Stimulated activated CD4-positive, alpha-beta T cell treated with anti-CD3 and anti-CD28 coated beads, Interleukin-15, amount 100 ng/mL, for 48 hours (primary cell): ENCODE measurements at regions not wholly inside any gene's neighbourhood (a gene's known extent, or its start where the extent isn't known, plus 50 kb on each side); places are given as distances from the start of the nearest gene placed in this dataset.

Source experiments
- DNase-seq, 2 donors: peaks; one replicate each; pipeline ENCODE4 v3.0.0-alpha.2; 2020; ENCODE audit warnings: low read depth in 2 of 2

DNA sequence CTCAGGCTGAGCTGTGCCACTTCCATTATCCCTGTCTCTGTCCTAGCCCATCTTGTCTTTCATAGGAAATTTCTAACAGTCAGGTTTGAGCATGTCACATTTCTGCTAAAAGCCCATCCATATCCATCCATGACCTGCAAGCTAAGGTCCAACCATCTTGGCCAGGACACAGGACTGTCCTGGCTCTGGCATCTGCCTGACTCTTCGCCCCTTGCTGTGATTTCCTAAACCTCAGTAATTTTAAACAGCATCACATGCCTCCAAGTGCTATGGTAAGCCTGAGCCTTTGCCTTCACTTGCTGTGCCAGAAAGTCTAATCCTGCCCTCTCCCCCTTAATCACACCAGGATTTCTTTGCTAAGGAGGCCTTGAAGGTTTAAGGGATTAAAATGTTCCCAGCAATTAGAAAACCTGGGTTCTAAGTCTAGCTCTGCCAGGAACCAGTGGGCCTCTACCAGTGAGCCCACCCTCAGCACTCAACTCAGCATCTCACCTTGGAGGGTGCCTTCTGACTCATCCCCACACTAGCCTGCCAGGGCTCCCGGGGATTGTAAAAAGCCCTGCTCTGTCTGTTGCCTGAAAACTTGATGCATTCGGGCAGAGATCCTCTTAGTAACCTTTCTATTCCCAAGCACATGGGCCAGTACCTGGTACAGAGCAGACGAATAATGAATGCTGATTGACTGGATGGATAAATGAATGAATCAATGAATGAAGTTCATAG is 411.0 kb downstream of the LRATD1 start:
- DNase-seq, result no peak

DNA sequence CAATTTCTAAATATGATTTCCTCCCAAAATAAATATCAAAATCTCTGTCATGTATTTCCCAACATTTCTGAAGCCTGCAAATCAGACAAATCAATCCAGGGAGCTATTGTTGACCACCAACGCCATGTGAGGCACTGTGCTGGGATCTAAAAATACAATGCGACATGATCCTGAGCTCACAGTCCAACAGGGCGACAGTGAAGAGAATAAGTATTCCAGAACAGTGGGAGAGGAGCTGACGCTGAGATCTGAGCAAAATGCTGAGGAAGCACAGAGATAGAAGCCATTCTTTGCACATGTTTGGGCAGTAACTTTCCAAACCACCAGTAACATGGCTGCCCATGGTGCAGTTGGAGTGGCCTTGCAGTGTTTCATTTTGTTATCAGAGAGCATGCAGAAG is 412.5 kb downstream of the LRATD1 start:
- DNase-seq, result no peak

DNA sequence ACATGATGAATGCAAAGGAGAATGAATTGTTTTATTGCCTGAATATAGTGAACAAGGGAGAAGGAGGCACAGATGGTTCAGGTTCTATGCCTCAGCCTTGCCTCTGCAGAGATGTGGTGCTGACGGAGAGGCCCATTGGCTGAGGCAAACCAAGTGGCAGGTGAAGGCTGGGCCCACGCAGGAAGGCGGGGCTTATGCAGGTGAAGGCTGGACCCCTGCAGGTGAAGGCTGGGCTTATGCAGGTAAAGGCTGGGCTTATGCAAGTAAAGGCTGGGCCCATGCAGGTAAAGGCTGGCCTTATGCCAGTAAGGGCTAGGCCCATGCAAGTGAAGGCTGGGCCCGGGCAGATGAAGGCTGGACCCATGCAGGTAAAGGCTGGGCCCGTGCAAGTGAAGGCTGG is 414.7 kb downstream of the LRATD1 start:
- DNase-seq, result no peak

GRCh38 chr2:15048000-15048399 is 415.5 kb downstream of the LRATD1 start:
- DNase-seq, result no peak

DNA sequence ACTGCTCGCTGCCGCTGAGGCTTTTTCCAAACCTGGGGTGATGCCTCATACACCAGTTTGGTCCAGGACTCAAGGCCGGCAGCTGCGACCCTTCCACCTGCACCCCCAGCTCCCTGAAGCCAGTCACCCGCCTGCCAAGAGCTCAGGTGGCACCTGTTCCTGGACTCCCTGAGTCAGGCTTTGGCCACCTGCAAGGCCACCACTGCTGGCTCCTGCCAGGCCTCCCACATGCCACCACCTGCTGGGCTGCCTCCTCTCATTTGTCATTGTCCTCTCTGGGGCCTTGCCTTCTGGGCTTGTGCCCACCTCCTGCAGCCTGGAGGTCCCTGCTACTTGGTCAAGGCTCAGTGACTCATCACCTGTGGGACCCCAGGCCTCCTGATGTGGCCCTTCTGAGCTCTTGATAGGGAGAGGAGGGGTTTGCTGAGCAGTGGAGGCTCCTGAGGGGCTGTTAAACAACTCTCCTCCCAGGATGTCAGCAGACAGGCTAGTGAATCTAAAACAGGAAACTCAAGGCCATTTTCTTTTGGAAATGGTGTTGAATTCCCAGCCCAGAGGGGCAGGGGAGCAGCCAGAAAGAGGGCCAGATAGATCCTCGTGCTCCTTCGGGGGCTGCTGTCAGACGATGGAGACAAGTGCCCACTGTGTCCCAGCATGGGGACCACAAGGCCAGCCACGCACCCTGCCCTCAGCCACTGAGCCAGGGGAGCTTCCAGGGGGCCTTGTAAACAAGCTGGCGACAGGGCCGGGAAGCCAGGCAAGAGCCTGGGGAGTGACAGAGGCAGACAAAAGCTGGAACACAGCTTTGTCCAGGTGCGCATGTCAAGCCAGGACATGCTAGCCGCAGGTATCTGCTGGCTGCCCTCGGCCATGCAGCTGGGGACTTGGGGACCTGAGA is 416.8 kb downstream of the LRATD1 start:
- DNase-seq, result no peak

- no peak for DNase-seq
These were observed 418.0 kb downstream of the LRATD1 start for GRCh38 chr2:15050483-15050882.

GRCh38 chr2:15053542-15053941 is 421.0 kb downstream of the LRATD1 start:
- no peak for DNase-seq

- no peak for DNase-seq
These were observed 425.7 kb downstream of the LRATD1 start for GRCh38 chr2:15058015-15058720.

DNA sequence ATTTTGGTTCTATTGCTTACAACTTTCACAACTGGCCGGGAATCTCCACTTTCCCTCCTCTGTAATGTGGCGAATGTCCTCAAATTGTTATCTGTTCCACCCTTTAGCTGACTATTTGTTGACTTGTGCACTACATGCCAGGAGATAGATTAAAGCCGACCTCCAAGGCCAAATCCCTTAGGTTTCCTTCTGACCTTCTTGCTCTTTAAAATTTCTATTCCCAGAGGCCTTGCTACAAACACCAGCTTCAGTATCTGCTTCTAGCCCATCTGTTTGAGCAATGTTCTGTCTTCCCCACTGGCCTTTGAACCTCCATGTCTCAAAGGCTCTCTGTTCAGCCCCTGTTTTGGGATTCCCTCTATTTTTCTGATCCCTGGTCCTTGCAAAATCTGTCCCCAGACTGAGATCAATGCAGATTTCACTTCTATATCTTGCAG is 426.2 kb downstream of the LRATD1 start:
- no peak for DNase-seq

GRCh38 chr2:15059870-15060512 is 427.5 kb downstream of the LRATD1 start:
- DNase-seq, result no peak

GRCh38 chr2:15061268-15061667 is 428.8 kb downstream of the LRATD1 start:
- no peak for DNase-seq

DNA sequence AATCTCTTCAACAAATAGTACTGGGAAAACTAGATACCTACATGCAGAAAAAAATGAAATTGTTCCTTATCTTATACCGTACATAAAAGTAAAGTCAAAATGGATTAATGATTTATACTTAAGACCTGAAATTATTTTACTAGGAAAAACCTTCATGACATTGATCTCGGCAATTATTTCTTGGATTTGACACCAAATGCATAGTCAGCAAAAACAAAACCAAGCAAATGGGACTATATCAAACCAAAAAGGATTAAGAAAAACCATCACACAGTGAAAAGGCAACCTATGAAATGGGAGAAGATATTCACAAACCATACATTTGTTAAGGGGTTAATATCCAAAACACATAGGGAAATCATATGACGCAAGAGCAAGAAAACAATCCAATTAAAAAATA is 433.6 kb downstream of the LRATD1 start:
- DNase-seq, result no peak

DNA sequence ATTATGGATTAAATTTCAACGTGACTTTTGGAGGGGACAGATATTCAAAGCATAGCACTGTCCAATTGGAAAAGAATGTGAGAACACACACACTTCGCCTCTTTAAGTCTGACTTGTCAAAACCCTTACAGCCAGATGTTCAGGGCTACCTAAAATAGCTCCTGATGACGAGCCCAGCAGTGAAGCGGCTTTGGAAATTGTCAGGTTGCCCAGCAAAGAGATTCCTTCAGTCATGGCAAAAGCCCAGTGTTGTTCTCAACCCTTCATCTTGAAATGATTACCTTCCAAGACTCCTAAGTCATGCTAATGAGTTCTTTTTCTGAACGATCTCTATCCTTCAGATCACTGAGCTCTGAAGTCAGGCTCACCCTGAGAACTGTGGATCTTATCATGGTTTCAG is 436.6 kb downstream of the LRATD1 start:
- DNase-seq, result no peak

- no peak for DNase-seq
These were observed 440.3 kb downstream of the LRATD1 start for GRCh38 chr2:15072836-15073235.

DNA sequence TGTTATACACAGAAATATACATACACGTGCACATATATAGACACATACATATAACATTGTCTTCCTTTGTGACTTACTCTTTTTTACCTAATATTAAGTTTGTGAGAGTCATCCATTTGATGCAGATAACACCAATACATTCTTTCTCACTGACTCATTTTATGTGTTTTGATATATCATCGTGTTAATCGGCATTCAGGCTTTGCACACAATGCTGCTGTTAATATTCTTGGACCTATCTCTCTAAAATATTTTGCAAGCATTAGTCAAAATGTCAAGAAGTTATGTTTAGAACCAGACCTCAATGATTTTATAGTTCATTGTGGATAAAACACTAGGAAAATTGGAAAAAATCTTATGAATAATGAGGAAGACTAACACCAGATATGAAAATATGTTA is 441.1 kb downstream of the LRATD1 start:
- no peak for DNase-seq

- DNase-seq, result no peak
These were observed 441.8 kb downstream of the LRATD1 start for GRCh38 chr2:15074319-15074718.

GRCh38 chr2:15074751-15075700 is 442.5 kb downstream of the LRATD1 start:
- no peak for DNase-seq

DNA sequence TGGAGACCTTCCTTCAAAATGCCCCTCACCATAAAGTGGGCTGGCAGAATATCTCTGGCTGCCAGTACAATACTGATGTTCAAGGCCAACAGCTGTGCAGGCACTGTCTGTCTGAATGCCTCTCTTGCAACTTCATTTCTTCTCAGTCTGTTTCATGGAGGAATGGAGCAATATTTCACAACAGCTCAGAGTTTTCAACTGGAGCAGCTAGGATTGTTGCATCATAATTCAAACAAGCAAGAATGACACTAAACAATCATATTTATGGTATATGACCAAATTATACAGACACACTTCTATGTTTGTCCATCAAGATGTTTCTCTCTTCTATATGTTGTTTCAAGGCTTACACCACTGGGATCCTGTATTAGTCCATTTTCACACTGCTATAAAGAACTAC is 444.2 kb downstream of the LRATD1 start:
- no peak for DNase-seq

DNA sequence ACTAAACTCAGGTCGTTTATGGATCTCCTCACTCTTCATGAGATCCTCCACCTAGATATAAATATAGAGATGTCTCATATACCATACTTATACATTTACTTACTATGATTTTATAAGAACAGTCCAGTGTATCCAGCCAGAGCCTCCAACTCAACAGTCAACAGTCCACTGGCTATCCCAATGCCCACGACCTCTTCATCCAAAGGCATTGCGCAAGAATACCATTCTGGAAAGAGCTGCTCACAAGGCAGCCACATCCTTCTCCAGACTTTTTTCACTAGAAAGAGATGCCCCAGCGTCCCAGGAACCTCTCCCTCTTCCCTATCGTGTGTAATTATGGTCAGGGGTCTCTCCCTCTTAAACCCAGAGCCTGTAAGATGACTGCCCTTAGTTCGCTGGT is 448.8 kb downstream of the LRATD1 start:
- DNase-seq, result no peak

DNA sequence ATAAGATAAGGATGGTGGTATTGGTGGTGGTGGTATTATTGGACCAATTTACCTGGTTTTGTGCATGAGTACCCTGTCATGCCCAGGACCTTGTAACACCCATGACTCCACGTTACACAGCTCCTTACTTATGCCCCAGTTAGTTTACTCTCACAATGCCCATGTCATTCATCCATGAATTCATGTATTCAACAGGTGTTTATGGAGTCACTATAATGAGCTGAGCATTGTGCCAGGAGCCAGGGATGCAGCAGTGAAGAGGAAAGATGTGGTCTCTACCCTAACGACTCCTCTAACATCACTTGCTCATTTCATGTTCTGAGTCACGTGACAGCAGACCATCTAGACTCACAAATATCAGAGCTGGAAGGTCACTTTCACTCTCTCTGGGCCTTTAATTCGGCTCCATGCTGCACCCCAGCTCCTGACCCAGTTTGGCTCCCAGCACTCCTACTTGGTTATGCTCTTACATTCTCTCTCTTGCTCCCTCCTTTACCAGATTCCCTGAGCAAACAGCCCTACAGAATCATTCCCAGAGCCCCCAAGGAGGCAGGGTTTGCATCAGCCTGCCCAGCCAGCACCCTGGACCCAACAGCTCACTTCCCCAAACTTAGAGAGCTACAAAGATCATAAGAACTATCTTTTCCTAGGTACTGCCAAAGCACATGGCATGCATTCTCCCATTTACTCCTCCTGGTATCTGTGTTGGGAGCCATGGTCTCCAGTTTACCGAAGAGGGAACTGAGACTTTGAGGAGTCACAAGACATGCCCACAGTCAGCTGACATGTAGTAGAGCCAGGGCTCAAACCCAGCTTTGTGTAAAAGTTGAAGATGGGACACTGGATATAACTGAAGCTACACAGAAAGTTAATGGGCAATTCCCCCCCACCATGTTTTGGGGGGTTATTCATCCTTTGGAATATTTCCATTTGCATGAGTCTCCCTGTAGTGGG is 449.9 kb downstream of the LRATD1 start:
- no peak for DNase-seq
